ENCODE measurements at regions not wholly inside any gene's neighbourhood (a gene's known extent, or its start where the extent isn't known, plus 50 kb on each side); places are given as distances from the start of the nearest gene placed in this dataset.
"Not testable (repeated sequence)": the region's sequence is repeated elsewhere in the genome, so short reads cannot be mapped to it uniquely, and the experiment has no call there.

DNA sequence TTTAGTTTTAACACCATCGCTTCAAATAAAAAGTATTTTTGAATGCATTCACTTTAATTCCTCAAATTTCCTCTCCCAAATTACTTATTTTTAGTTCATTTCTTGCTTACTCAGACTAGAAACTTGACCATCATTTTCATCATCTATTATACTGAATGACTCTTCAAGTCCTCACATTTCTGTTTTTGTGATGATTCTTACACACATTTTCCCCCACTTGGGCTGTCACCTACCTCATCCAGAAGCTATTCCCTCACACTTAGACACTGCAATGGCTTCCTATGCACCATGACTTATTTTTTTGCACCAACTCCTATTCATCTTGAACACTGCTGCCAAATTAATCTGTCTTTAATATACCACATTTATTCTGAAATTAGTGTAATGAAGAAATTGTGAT is 239.6 kb upstream of the DUSP10 start:
- no peaks in the 10 kb centered on the region for H3K27me3 ChIP-seq (ENCODE audit: insufficient read depth, low read length, poor library complexity)
- no peaks in the 10 kb centered on the region for H3K36me3 ChIP-seq (ENCODE audit: insufficient read depth, low read length)
- ATAC-seq (ENCODE audit: insufficient read depth, low read depth) (no peak), DNase-seq (no peak)
- no peaks in the 10 kb centered on the region for H3K79me2 ChIP-seq (ENCODE audit: insufficient read depth, low read length)
- TF ChIP-seq EZH2 (IDR thresholded peaks at IDR 0.05; ENCODE audit: borderline replicate concordance, low read depth, low read length, severe bottlenecking), result no peak
- TF ChIP-seq, protein P1, sequence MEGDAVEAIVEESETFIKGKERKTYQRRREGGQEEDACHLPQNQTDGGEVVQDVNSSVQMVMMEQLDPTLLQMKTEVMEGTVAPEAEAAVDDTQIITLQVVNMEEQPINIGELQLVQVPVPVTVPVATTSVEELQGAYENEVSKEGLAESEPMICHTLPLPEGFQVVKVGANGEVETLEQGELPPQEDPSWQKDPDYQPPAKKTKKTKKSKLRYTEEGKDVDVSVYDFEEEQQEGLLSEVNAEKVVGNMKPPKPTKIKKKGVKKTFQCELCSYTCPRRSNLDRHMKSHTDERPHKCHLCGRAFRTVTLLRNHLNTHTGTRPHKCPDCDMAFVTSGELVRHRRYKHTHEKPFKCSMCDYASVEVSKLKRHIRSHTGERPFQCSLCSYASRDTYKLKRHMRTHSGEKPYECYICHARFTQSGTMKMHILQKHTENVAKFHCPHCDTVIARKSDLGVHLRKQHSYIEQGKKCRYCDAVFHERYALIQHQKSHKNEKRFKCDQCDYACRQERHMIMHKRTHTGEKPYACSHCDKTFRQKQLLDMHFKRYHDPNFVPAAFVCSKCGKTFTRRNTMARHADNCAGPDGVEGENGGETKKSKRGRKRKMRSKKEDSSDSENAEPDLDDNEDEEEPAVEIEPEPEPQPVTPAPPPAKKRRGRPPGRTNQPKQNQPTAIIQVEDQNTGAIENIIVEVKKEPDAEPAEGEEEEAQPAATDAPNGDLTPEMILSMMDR (IDR thresholded peaks at IDR 0.05; ENCODE audit: borderline replicate concordance, extremely low read depth, low read length, poor library complexity, severe bottlenecking), result no peak
- H2AFZ ChIP-seq (ENCODE audit: low read depth, low read length), result no peak overlapping the region
- H4K20me1 ChIP-seq (ENCODE audit: insufficient read depth, low read length), result no peaks in the 10 kb centered on the region
- H3K4me1 ChIP-seq (ENCODE audit: insufficient read depth, low read length), result no peaks in the 10 kb centered on the region
- no peak overlapping the region for H3K4me3 ChIP-seq (ENCODE audit: low read depth in 1 of 2, low read length in 2 of 2)
- no peaks in the 10 kb centered on the region for H3K9me3 ChIP-seq (ENCODE audit: insufficient read depth, low read length, severe bottlenecking)
- no peak overlapping the region for H3K9ac ChIP-seq (ENCODE audit: low read depth, low read length)
- H3K4me2 ChIP-seq (ENCODE audit: insufficient read depth, low read length), result no peak overlapping the region
- no peak overlapping the region for H3K27ac ChIP-seq (ENCODE audit: low read length)

DNA sequence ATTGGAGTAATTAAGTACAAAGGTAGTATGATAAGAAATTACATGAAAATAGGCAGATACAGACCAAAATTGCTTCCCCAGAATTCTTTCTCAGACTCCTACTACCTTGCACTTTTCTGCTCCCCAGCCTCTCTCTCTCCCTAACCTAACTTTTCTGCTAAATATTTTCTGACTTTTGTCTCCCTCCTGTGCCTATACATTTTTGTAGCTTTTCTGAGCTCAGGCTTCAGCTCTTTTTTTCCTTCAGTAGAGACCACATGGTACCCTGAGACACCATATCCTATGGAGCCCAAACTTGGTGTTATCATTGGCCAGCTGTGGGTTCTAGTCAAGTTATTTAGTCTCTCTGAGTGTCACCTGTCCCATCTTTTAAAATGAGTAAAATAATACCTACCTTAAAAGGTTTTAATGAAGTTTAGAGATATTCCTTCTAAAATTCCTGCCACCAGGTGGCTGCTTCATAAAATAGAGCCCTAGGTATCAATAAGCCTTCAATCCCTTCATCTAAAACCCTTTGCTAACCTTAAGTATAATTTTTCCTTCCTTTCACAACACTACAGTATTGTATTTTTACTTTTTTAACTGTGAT is 237.6 kb upstream of the DUSP10 start:
- no peaks in the 10 kb centered on the region for H3K27me3 ChIP-seq (ENCODE audit: insufficient read depth, low read length, poor library complexity)
- no peak for DNase-seq
- no peaks in the 10 kb centered on the region for H3K4me1 ChIP-seq (ENCODE audit: insufficient read depth, low read length)
- no peaks in the 10 kb centered on the region for H3K79me2 ChIP-seq (ENCODE audit: insufficient read depth, low read length)
- TF ChIP-seq, protein P1 (IDR thresholded peaks at IDR 0.05; ENCODE audit: borderline replicate concordance, extremely low read depth, low read length, poor library complexity, severe bottlenecking), result no peak
- TF ChIP-seq EZH2 (IDR thresholded peaks at IDR 0.05; ENCODE audit: borderline replicate concordance, low read depth, low read length, severe bottlenecking), result no peak
- no peak overlapping the region for H3K9ac ChIP-seq (ENCODE audit: low read depth, low read length)
- no peak overlapping the region for H2AFZ ChIP-seq (ENCODE audit: low read depth, low read length)
- H3K4me3 ChIP-seq (ENCODE audit: low read depth in 1 of 2, low read length in 2 of 2), result no peak overlapping the region
- no peaks in the 10 kb centered on the region for H4K20me1 ChIP-seq (ENCODE audit: insufficient read depth, low read length)
- no peaks in the 10 kb centered on the region for H3K9me3 ChIP-seq (ENCODE audit: insufficient read depth, low read length, severe bottlenecking)
- ATAC-seq (ENCODE audit: insufficient read depth, low read depth), result no peak
- H3K4me2 ChIP-seq (ENCODE audit: insufficient read depth, low read length), result no peak overlapping the region
- no peaks in the 10 kb centered on the region for H3K36me3 ChIP-seq (ENCODE audit: insufficient read depth, low read length)
- no peak overlapping the region for H3K27ac ChIP-seq (ENCODE audit: low read length)

DNA sequence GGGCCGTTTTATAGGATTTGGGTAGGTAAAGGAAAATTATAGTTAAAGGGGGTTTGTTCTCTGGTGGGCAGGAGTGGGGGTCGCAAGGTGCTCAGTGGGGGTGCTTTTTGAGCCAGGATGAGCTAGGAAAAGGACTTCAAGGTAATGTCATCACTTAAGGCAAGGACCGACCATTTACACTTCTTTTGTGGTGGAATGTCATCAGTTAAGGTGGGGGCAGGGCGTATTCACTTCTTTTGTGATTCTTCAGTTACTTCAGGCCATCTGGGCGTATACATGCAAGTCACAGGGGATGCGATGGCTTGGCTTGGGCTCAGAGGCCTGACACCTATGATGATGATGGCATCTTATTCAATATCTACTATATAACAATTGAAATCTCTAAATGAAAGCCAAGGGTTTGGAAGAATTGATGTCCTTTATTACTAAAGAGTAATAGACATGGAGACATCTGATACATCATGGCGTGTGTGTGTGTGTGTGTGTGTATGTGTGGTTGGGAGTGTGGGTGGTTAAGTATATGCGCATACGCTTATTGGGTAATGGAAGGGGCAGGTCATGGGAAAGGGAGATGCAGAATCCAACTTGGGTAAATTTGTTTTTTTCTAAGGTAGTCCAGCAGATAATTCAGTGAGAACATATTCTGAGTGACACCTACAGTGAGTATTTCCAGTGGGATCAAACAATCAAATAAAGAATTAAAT is 236.9 kb upstream of the DUSP10 start:
- not testable (repeated sequence) for H4K20me1 ChIP-seq (ENCODE audit: insufficient read depth, low read length); H3K4me1 ChIP-seq (ENCODE audit: insufficient read depth, low read length); H3K9me3 ChIP-seq (ENCODE audit: insufficient read depth, low read length, severe bottlenecking); H3K9ac ChIP-seq (ENCODE audit: low read depth, low read length); ATAC-seq (ENCODE audit: insufficient read depth, low read depth); H3K27ac ChIP-seq (ENCODE audit: low read length); DNase-seq; H3K4me2 ChIP-seq (ENCODE audit: insufficient read depth, low read length); H3K27me3 ChIP-seq (ENCODE audit: insufficient read depth, low read length, poor library complexity); H3K36me3 ChIP-seq (ENCODE audit: insufficient read depth, low read length); H3K4me3 ChIP-seq (ENCODE audit: low read depth in 1 of 2, low read length in 2 of 2); H3K79me2 ChIP-seq (ENCODE audit: insufficient read depth, low read length); H2AFZ ChIP-seq (ENCODE audit: low read depth, low read length)

DNA sequence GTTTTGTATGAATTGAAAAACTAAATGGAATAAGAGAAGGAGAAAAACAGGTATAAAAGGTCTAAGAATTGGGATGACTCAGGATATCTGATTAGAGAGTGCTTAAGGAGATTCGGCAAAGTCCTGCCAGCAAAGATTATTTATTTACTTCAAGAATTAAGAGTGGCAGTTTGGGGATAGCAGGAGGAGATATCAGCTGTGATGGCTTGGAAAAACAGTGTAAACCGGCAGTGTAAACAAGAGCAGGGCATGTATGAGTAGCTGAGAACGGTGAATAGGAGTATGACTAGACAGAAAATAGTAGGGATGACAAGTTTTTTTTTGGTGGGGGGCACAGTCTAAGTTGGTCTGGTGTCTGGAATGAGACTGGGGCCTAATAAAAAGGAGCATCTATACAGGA is 231.9 kb upstream of the DUSP10 start:
- H3K27ac ChIP-seq (ENCODE audit: low read length); H3K27me3 ChIP-seq (ENCODE audit: insufficient read depth, low read length, poor library complexity); H3K36me3 ChIP-seq (ENCODE audit: insufficient read depth, low read length); H4K20me1 ChIP-seq (ENCODE audit: insufficient read depth, low read length); H3K4me1 ChIP-seq (ENCODE audit: insufficient read depth, low read length); H3K4me3 ChIP-seq (ENCODE audit: low read depth in 1 of 2, low read length in 2 of 2); H2AFZ ChIP-seq (ENCODE audit: low read depth, low read length); H3K9ac ChIP-seq (ENCODE audit: low read depth, low read length); H3K4me2 ChIP-seq (ENCODE audit: insufficient read depth, low read length); ATAC-seq (ENCODE audit: insufficient read depth, low read depth); DNase-seq; H3K9me3 ChIP-seq (ENCODE audit: insufficient read depth, low read length, severe bottlenecking); H3K79me2 ChIP-seq (ENCODE audit: insufficient read depth, low read length): not testable (repeated sequence)

Data from DND-41 (cell line).